Gastrocnemius medialis (tissue), 4 donors: ENCODE measurements at regions not wholly inside any gene's neighbourhood (a gene's known extent, or its start where the extent isn't known, plus 50 kb on each side); places are given as distances from the start of the nearest gene placed in this dataset.

Experiments used
- ATAC-seq, 2 donors: fragments of 150-250 bp; one replicate each; pipeline ENCODE4 v1.9.1; 2016
- DNase-seq, 2 donors: peaks; one replicate each; pipeline ENCODE4 v3.0.0-alpha.2; 2019
- H3K27ac ChIP-seq, 4 donors: fragments of 200-600 bp; sonication (generic); 1 replicate in 1 of 4; 2 replicates in 3 of 4; pipeline ENCODE4 v1.5.1; 2016 to 2018; ENCODE audit warnings: mild to moderate bottlenecking in 2 of 4, moderate library complexity in 1 of 4
- H3K27me3 ChIP-seq, 3 donors: fragments of 200-600 bp; sonication (generic) in 2 of 3; 1 replicate in 1 of 3; 2 replicates in 2 of 3; pipeline versions ENCODE4 v1.5.1 to v1.6.0; 2016 to 2019; ENCODE audit warnings: mild to moderate bottlenecking in 1 of 3, moderate library complexity in 1 of 3
- H3K36me3 ChIP-seq, 2 donors: fragments of 200-600 bp; sonication (generic) in 1 of 2; one replicate each; pipeline ENCODE4 v1.5.1; 2017 to 2018
- H3K4me1 ChIP-seq, 2 donors: fragments of 200-600 bp; sonication (generic) in 1 of 2; one replicate each; pipeline ENCODE4 v1.5.1; 2016 to 2017; ENCODE audit warnings: mild to moderate bottlenecking in 2 of 2
- H3K4me3 ChIP-seq, 4 donors: fragments of 200-600 bp; sonication (generic) in 3 of 4; 1 replicate in 1 of 4; 2 replicates in 3 of 4; pipeline ENCODE4 v1.5.1; 2016 to 2019; ENCODE audit warnings: mild to moderate bottlenecking in 2 of 4
- H3K9me3 ChIP-seq, 3 donors: fragments of 200-600 bp; sonication (generic) in 2 of 3; 1 replicate in 1 of 3; 2 replicates in 2 of 3; pipeline ENCODE4 v1.5.1; 2016 to 2019
- POLR2A ChIP-seq, 2 donors: fragments of 450-650 bp; IDR thresholded peaks; one replicate each; pipeline ENCODE4 v1.6.1; 2017; ENCODE audit warnings: antibody characterized with exemption in 2 of 2, mild to moderate bottlenecking in 2 of 2, moderate library complexity in 2 of 2
- in situ Hi-C, 4 donors: fragments of 200-750 bp; cut with MboI; loops; one replicate each; pipeline versions ENCODE4 v1.15.0 to v1.8.0; 2017; ENCODE audit warnings: low sequenced_read_pairs in 4 of 4
- intact Hi-C: fragments of 100-400 bp; cut with DNase I; formaldehyde crosslinking; loops from one replicate; pipeline ENCODE4 v1.15.1; 2023; ENCODE audit warnings: low total_unique reads
- TF ChIP-seq, protein P1 (sequence below), 5 experiments: fragments of 450-650 bp in 3 of 5; fragments of 200-600 bp in 2 of 5; sonication (generic) in 2 of 5; IDR thresholded peaks in 4 of 5; conservative IDR thresholded peaks in 1 of 5; 1 replicate in 4 of 5; 2 replicates in 1 of 5; pipeline ENCODE4 v1.5.1; 2016 to 2019; ENCODE audit warnings: antibody characterized with exemption in 5 of 5, mild to moderate bottlenecking in 3 of 5, moderate library complexity in 3 of 5

DNA sequence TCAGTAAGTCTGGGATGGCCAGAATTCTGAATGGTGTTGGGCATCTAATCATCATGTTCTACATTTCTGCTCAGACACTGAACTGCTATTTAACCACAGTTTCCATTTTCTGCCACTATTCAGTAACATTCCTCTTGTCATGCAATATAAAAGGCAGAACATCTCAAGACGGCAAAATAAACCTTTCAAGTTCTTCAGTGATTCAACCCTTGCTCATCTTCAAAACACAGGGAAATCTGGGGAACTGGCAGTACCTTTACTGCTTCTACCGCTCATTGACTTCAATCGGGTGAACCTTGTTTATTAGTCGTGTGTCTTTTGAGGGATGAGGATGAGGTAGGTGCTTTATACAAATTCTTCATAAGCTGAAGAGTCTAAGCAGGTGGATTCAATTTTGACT, 184.7 kb upstream of the ANK3 start:
- Histone ChIP-seq H3K4me3 (no peak overlapping the region), H3K9me3 (no peaks in the 10 kb centered on the region), H3K36me3 (no peaks in the 10 kb centered on the region), H3K4me1 (peaks cover 36 to 46% of the 10 kb centered on the region in 2 donors), H3K27ac (peak overlapping the region in 3 of 4 donors; percentile 76 to 80 (median 80)), H3K27me3 (no peaks in the 10 kb centered on the region)
- no peak for DNase-seq
- intact Hi-C loops (no loop called here), in situ Hi-C loops (no loop called here)
- ATAC-seq = no peak
- TF ChIP-seq POLR2A (IDR thresholded peaks at IDR 0.05) = no peak
- TF ChIP-seq, protein P1, sequence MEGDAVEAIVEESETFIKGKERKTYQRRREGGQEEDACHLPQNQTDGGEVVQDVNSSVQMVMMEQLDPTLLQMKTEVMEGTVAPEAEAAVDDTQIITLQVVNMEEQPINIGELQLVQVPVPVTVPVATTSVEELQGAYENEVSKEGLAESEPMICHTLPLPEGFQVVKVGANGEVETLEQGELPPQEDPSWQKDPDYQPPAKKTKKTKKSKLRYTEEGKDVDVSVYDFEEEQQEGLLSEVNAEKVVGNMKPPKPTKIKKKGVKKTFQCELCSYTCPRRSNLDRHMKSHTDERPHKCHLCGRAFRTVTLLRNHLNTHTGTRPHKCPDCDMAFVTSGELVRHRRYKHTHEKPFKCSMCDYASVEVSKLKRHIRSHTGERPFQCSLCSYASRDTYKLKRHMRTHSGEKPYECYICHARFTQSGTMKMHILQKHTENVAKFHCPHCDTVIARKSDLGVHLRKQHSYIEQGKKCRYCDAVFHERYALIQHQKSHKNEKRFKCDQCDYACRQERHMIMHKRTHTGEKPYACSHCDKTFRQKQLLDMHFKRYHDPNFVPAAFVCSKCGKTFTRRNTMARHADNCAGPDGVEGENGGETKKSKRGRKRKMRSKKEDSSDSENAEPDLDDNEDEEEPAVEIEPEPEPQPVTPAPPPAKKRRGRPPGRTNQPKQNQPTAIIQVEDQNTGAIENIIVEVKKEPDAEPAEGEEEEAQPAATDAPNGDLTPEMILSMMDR (IDR thresholded peaks at IDR 0.05 in 4 of 5, conservative IDR thresholded peaks at IDR 0.05 in 1 of 5) = no peak

DNA sequence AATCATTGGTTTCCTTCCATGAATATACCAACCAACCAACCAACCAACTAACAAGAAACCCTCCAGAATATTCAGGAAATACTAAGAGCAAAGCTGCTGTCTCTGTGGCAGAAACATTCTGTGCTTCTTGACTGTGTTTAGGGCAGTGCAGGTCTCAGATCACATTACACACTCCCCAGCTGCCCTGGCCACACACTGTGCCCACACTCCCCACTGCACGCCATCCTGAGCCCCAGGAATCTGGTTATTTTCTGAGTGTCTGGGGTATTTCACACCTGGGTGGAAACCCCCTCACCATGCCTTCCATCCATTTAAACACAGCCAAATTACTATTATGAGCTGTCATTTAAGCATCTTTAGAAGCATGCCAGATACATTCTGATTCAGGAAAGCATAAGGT, 183.7 kb upstream of the ANK3 start:
- peak; percentile 72 to 83 for ATAC-seq

DNA sequence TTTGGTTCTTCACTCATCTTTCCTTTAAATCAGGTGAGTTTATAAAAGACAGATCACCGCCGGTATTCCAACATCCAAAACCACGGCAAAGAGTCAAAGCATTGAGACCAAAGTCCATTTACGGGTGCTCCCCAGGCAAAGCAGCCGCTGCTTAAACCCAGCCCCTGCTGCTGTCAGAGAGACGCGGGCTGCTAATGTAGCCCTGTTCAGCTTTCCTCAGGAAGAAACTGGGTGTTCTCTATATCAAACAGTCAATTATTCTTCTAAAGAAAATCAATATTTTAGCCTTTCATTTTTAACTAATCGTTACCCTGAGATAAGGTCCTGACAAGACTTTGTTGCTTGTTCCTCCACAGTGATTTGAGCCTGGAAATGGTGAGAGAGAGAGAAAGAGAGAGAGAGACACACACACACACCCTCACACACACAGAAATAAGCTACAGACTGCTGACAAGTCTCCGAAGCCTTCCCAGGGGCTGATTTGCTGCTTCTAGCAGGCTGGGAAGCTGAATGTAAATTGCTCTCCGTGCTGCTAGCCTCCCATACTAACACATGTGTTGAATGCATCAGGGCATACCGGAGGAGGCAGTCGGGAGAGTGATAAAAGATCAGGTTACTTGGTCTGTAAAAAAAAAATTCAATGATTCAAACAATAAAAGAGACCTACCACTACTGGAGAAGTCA, 183.0 kb upstream of the ANK3 start:
- Histone ChIP-seq H3K27me3 (no peaks in the 10 kb centered on the region), H3K4me3 (peak overlapping the region; percentile 35 to 60 (median 54)), H3K9me3 (no peaks in the 10 kb centered on the region), H3K4me1 (peaks cover 36 to 46% of the 10 kb centered on the region in 2 donors), H3K36me3 (no peaks in the 10 kb centered on the region), H3K27ac (peak overlapping the region; percentile 51 to 80 (median 78))
- TF ChIP-seq POLR2A (IDR thresholded peaks at IDR 0.05) = no peak
- TF ChIP-seq, protein P1 (IDR thresholded peaks at IDR 0.05 in 4 of 5, conservative IDR thresholded peaks at IDR 0.05 in 1 of 5) = no peak
- in situ Hi-C loops = no loop called here
- DNase-seq = peak; percentile 6 to 13
- intact Hi-C loops = no loop called here
- peak; percentile 73 to 74 for ATAC-seq

More for the DNA sequence above, 183.7 kb upstream of the ANK3 start:
- H3K4me3 ChIP-seq = peak overlapping the region; percentile 35 to 60 (median 54)
- in situ Hi-C loops (no loop called here), intact Hi-C loops (no loop called here)
- H3K4me1 ChIP-seq = peaks cover 36 to 46% of the 10 kb centered on the region in 2 donors
- peak; percentile 13 to 26 for DNase-seq
- TF ChIP-seq, protein P1 (IDR thresholded peaks at IDR 0.05 in 4 of 5, conservative IDR thresholded peaks at IDR 0.05 in 1 of 5) = no peak
- TF ChIP-seq POLR2A (IDR thresholded peaks at IDR 0.05) = no peak
- H3K27ac ChIP-seq = peak overlapping the region; percentile 51 to 80 (median 78)
- H3K9me3 ChIP-seq = no peaks in the 10 kb centered on the region
- no peaks in the 10 kb centered on the region for H3K36me3 ChIP-seq
- H3K27me3 ChIP-seq = no peaks in the 10 kb centered on the region

DNA sequence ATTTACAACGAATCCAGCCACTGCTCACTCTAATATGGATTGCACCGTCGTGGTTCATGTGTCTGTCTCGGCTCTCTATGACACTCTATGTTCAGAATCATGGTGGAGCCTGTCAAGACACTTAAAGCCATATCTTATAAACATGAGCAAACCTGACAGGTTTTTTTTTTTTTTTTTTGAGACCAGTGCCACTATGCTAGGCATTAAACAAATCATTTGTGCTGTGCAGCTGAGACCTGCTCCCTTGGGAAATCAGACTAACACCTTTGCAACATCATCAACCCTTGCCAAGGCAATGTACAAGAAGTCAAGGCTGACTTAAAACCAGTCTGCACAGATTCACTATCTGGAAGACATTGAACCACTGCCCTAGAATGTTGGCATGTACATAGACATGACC, 181.2 kb upstream of the ANK3 start:
- Histone ChIP-seq H3K4me1 (peaks cover 30 to 38% of the 10 kb centered on the region in 2 donors), H3K9me3 (no peaks in the 10 kb centered on the region), H3K36me3 (no peaks in the 10 kb centered on the region), H3K27me3 (no peaks in the 10 kb centered on the region), H3K27ac (no peak overlapping the region), H3K4me3 (no peak overlapping the region)
- in situ Hi-C loops (no loop called here), intact Hi-C loops (no loop called here)
- no peak for ATAC-seq
- TF ChIP-seq POLR2A (IDR thresholded peaks at IDR 0.05) = no peak
- TF ChIP-seq, protein P1 (IDR thresholded peaks at IDR 0.05 in 4 of 5, conservative IDR thresholded peaks at IDR 0.05 in 1 of 5) = no peak
- no peak for DNase-seq
